ENCODE measurements at regions not wholly inside any gene's neighbourhood (a gene's known extent, or its start where the extent isn't known, plus 50 kb on each side); places are given as distances from the start of the nearest gene placed in this dataset.

GRCh38 chr4:11632025-11632424 is 203.3 kb upstream of the HS3ST1 start:
- WGBS (ENCODE audit: low lambda C conversion rate) = 20% methylated on average over 4 of the region's 4 CpGs
- no peak for DNase-seq
- H4K20me1 ChIP-seq (ENCODE audit: insufficient read depth) = no peaks in the 10 kb centered on the region

More at GRCh38 chr4:11632025-11632424, 203.3 kb upstream of the HS3ST1 start:
- Histone ChIP-seq H3K4me2 (no peak overlapping the region), H3K4me3 (ENCODE audit: low read depth in 2 of 2, low read length in 1 of 2) (no peak overlapping the region), H3K9me3 (no peaks in the 10 kb centered on the region), H3F3A (replicated peaks; ENCODE audit: insufficient read depth) (no peaks in the 10 kb centered on the region), H3K79me2 (ENCODE audit: insufficient read depth) (no peaks in the 10 kb centered on the region), H3K27me3 (ENCODE audit: insufficient read depth) (no peaks in the 10 kb centered on the region), H3K27ac (ENCODE audit: low read depth in 2 of 2, low read length in 1 of 2) (no peak overlapping the region), H3K36me3 (replicated peaks in 1 of 2; ENCODE audit: control insufficient read depth in 1 of 2, insufficient read depth in 2 of 2, low read length in 1 of 2) (no peaks in the 10 kb centered on the region), H3K4me1 (ENCODE audit: control insufficient read depth in 1 of 2, insufficient read depth in 2 of 2, low read depth in 1 of 2, low read length in 1 of 2) (no peaks in the 10 kb centered on the region), H2AFZ (ENCODE audit: low read depth) (no peak overlapping the region), H3K9ac (no peak overlapping the region), H3K9me2 (no peaks in the 10 kb centered on the region)
- CTCF ChIA-PET = interaction anchor here (1.4 kb wide), 1 partner anchor 18 kb away, joined by 3 read pairs; no protein-coding TSS in a partner anchor
- TF ChIP-seq TEAD4 (IDR thresholded peaks at IDR 0.05; ENCODE audit: borderline replicate concordance, insufficient read depth) = no peak
- TF ChIP-seq MXI1 (IDR thresholded peaks at IDR 0.05; ENCODE audit: low read depth, low read length) = no peak
- no peak for TF ChIP-seq GATA2 (CRISPR knock-in tag; IDR thresholded peaks at IDR 0.05)
- TF ChIP-seq EZH2phosphoT487 (IDR thresholded peaks at IDR 0.05; ENCODE audit: borderline replicate concordance, low read depth) = no peak
- no peak for TF ChIP-seq USF1 (IDR thresholded peaks at IDR 0.05; ENCODE audit: borderline replicate concordance, low read depth)
- no peak for TF ChIP-seq GABPA (IDR thresholded peaks at IDR 0.05; ENCODE audit: low read depth)
- TF ChIP-seq ZBTB33 (IDR thresholded peaks at IDR 0.05; ENCODE audit: borderline replicate concordance, low read depth) = no peak
- TF ChIP-seq SMC3 (IDR thresholded peaks at IDR 0.05; ENCODE audit: low read depth, low read length) = no peak
- no peak for TF ChIP-seq CHD2 (IDR thresholded peaks at IDR 0.05; ENCODE audit: low read length, partially characterized antibody)
- no peak for TF ChIP-seq PBX3 (IDR thresholded peaks at IDR 0.05)
- TF ChIP-seq USF2 (IDR thresholded peaks at IDR 0.05; ENCODE audit: borderline replicate concordance, low read depth, low read length) = no peak
- no peak for TF ChIP-seq IRF3 (IDR thresholded peaks at IDR 0.05; ENCODE audit: low read depth, low read length)
- no peak for TF ChIP-seq MEF2A (IDR thresholded peaks at IDR 0.05; ENCODE audit: borderline replicate concordance, low read depth)
- POLR2A ChIA-PET = no interaction called here
